ENCODE measurements at regions not wholly inside any gene's neighbourhood (a gene's known extent, or its start where the extent isn't known, plus 50 kb on each side); places are given as distances from the start of the nearest gene placed in this dataset.
A peak's percentile ranks its signal among the peaks of the same experiment; 100 is the strongest.

- TF ChIP-seq CTCF (IDR thresholded peaks at IDR 0.05; ENCODE audit: low read depth, low read length) (peak; percentile 97), POLR2A (IDR thresholded peaks at IDR 0.05; ENCODE audit: extremely low read depth, insufficient read length) (no peak), MAX (IDR thresholded peaks at IDR 0.05; ENCODE audit: low read depth, low read length) (peak; percentile 34; the same call in 1 of the 2 replicates), MYC (IDR thresholded peaks at IDR 0.05; ENCODE audit: low read depth, low read length) (peak; percentile 41; the same call in 1 of the 2 replicates)
Measured at GRCh38 chr10:84715911-84716310, 387.5 kb downstream of the CCSER2 start.
